Calu3 (cell line): ENCODE measurements at regions not wholly inside any gene's neighbourhood (a gene's known extent, or its start where the extent isn't known, plus 50 kb on each side); places are given as distances from the start of the nearest gene placed in this dataset.
"Not testable (repeated sequence)": the region's sequence is repeated elsewhere in the genome, so short reads cannot be mapped to it uniquely, and the experiment has no call there.

ENCODE experiments used
- BruUV-seq: library from RNA; stranded (reverse); fragments of 400-500 nt; replicated peaks from 2 replicates; lab custom pipeline; 2021; lab: Mats Ljungman, UMichigan
- CTCF ChIA-PET: fragments of 300-600 bp; sonication (Branson Sonifier 250); formaldehyde crosslinking; loops from one replicate; lab custom pipeline; 2022; ENCODE audit warnings: antibody characterized with exemption; lab: Charles Lee
- DNase-seq: peaks from one replicate; pipeline ENCODE4 v3.0.0; 2022
- H3K27ac Mint-ChIP-seq: one replicate; pipeline ENCODE4 v1.8.0; 2022; ENCODE audit warnings: mixed read lengths; ENCODE audit not compliant: unreplicated experiment
- H3K27me3 Mint-ChIP-seq: one replicate; pipeline ENCODE4 v1.8.0; 2022; ENCODE audit warnings: mixed read lengths; ENCODE audit not compliant: unreplicated experiment
- H3K36me3 Mint-ChIP-seq: one replicate; pipeline ENCODE4 v1.8.0; 2022; ENCODE audit warnings: mild to moderate bottlenecking, moderate library complexity, mixed read lengths; ENCODE audit not compliant: insufficient read depth, unreplicated experiment
- H3K4me1 Mint-ChIP-seq: one replicate; pipeline ENCODE4 v1.8.0; 2022; ENCODE audit warnings: mild to moderate bottlenecking, low read depth, mixed read lengths; ENCODE audit not compliant: unreplicated experiment
- H3K4me3 Mint-ChIP-seq: one replicate; pipeline ENCODE4 v1.8.0; 2022; ENCODE audit warnings: mild to moderate bottlenecking, low read depth, moderate library complexity, mixed read lengths; ENCODE audit not compliant: unreplicated experiment
- H3K9me3 Mint-ChIP-seq: one replicate; pipeline ENCODE4 v1.8.0; 2022; ENCODE audit warnings: low read depth, mixed read lengths; ENCODE audit not compliant: unreplicated experiment
- CTCF ChIP-seq: fragments of 200-600 bp; IDR thresholded peaks from one replicate; pipeline ENCODE4 v1.8.0; 2022; ENCODE audit warnings: antibody characterized with exemption; ENCODE audit not compliant: unreplicated experiment
- intact Hi-C: fragments of 100-400 bp; cut with micrococcal nuclease; formaldehyde crosslinking; loops from one replicate; pipeline ENCODE4 v1.10.0; 2022; ENCODE audit not compliant: unreplicated experiment

GRCh38 chr13:60244381-60244780, 80.7 kb upstream of the DIAPH3 start:
- no peaks in the 10 kb centered on the region for H3K9me3 Mint-ChIP-seq
- H3K27ac Mint-ChIP-seq: no peak overlapping the region
- no peaks in the 10 kb centered on the region for H3K4me1 Mint-ChIP-seq
- no peaks in the 10 kb centered on the region for H3K36me3 Mint-ChIP-seq
- BruUV-seq: no TSS peak
- no peak for DNase-seq
- intact Hi-C loops: no loop called here
- CTCF ChIA-PET: no interaction called here
- H3K27me3 Mint-ChIP-seq: no peaks in the 10 kb centered on the region
- H3K4me3 Mint-ChIP-seq: no peak overlapping the region
- no peak for TF ChIP-seq CTCF

- H3K36me3 Mint-ChIP-seq, CTCF ChIA-PET, H3K4me3 Mint-ChIP-seq, H3K27me3 Mint-ChIP-seq, BruUV-seq, H3K9me3 Mint-ChIP-seq, intact Hi-C loops, H3K4me1 Mint-ChIP-seq, DNase-seq, H3K27ac Mint-ChIP-seq: not testable (repeated sequence)
These were observed 87.7 kb upstream of the DIAPH3 start for GRCh38 chr13:60251419-60251818.

- no peak for TF ChIP-seq CTCF
- no TSS peak for BruUV-seq
These were observed 94.6 kb upstream of the DIAPH3 start for GRCh38 chr13:60258349-60258748.

GRCh38 chr13:60260440-60260839, 96.7 kb upstream of the DIAPH3 start:
- DNase-seq: no peak
- TF ChIP-seq CTCF: no peak
- H3K9me3 Mint-ChIP-seq: no peaks in the 10 kb centered on the region
- no peaks in the 10 kb centered on the region for H3K27me3 Mint-ChIP-seq
- H3K36me3 Mint-ChIP-seq: no peaks in the 10 kb centered on the region
- H3K4me1 Mint-ChIP-seq: no peaks in the 10 kb centered on the region
- intact Hi-C loops: no loop called here
- CTCF ChIA-PET: no interaction called here
- no peak overlapping the region for H3K27ac Mint-ChIP-seq
- no TSS peak for BruUV-seq
- no peak overlapping the region for H3K4me3 Mint-ChIP-seq

More at GRCh38 chr13:60258349-60258748, 94.6 kb upstream of the DIAPH3 start:
- no peak for DNase-seq
- H3K4me3 Mint-ChIP-seq: no peak overlapping the region
- H3K4me1 Mint-ChIP-seq: no peaks in the 10 kb centered on the region
- intact Hi-C loops: no loop called here
- CTCF ChIA-PET: no interaction called here
- H3K36me3 Mint-ChIP-seq: no peaks in the 10 kb centered on the region
- H3K27ac Mint-ChIP-seq: no peak overlapping the region
- no peaks in the 10 kb centered on the region for H3K27me3 Mint-ChIP-seq
- H3K9me3 Mint-ChIP-seq: no peaks in the 10 kb centered on the region

GRCh38 chr13:60261432-60262351, 98.0 kb upstream of the DIAPH3 start:
- intact Hi-C loops: no loop called here
- no peaks in the 10 kb centered on the region for H3K36me3 Mint-ChIP-seq
- no peak overlapping the region for H3K4me3 Mint-ChIP-seq
- no peak for DNase-seq
- no peaks in the 10 kb centered on the region for H3K27me3 Mint-ChIP-seq
- H3K4me1 Mint-ChIP-seq: no peaks in the 10 kb centered on the region
- CTCF ChIA-PET: no interaction called here
- H3K9me3 Mint-ChIP-seq: no peaks in the 10 kb centered on the region
- TF ChIP-seq CTCF: no peak
- no peak overlapping the region for H3K27ac Mint-ChIP-seq
- BruUV-seq: no TSS peak
